ENCODE measurements at regions not wholly inside any gene's neighbourhood (a gene's known extent, or its start where the extent isn't known, plus 50 kb on each side); places are given as distances from the start of the nearest gene placed in this dataset.
A peak's percentile ranks its signal among the peaks of the same experiment; 100 is the strongest.
"Not testable (repeated sequence)": the region's sequence is repeated elsewhere in the genome, so short reads cannot be mapped to it uniquely, and the experiment has no call there.

GRCh38 chr7:113291058-113291457 lies 172.7 kb upstream of the SMIM30 start:
- DNase-seq: no peak

- peak; percentile 47 for DNase-seq
Observed at GRCh38 chr7:113289140-113289740, 170.9 kb upstream of the SMIM30 start.

- no peak for DNase-seq
Observed at GRCh38 chr7:113285411-113285810, 167.1 kb upstream of the SMIM30 start.

- no peak for DNase-seq
Observed at GRCh38 chr7:113283861-113284260, 165.5 kb upstream of the SMIM30 start.

- DNase-seq: peak; percentile 70
Observed at GRCh38 chr7:113282875-113283274, 164.5 kb upstream of the SMIM30 start.

- DNase-seq: no peak
Observed at GRCh38 chr7:113281223-113281622, 162.9 kb upstream of the SMIM30 start.

GRCh38 chr7:113279256-113279655 lies 160.9 kb upstream of the SMIM30 start:
- no peak for DNase-seq

GRCh38 chr7:113270790-113271189 lies 152.4 kb upstream of the SMIM30 start:
- DNase-seq: no peak

GRCh38 chr7:113269592-113269991 lies 151.2 kb upstream of the SMIM30 start:
- not testable (repeated sequence) for DNase-seq

GRCh38 chr7:113268757-113269156 lies 150.4 kb upstream of the SMIM30 start:
- DNase-seq: no peak

- DNase-seq: no peak
Observed at GRCh38 chr7:113267885-113268284, 149.5 kb upstream of the SMIM30 start.

- no peak for DNase-seq
Observed at GRCh38 chr7:113267271-113267670, 148.9 kb upstream of the SMIM30 start.

- DNase-seq: no peak
Observed at GRCh38 chr7:113263749-113264148, 145.4 kb upstream of the SMIM30 start.

- DNase-seq: not testable (repeated sequence)
Observed at GRCh38 chr7:113263215-113263742, 144.9 kb upstream of the SMIM30 start.

GRCh38 chr7:113256883-113257531 lies 138.7 kb upstream of the SMIM30 start:
- no peak for DNase-seq

GRCh38 chr7:113247198-113247597 lies 128.8 kb upstream of the SMIM30 start:
- no peak for DNase-seq

GRCh38 chr7:113246738-113247137 lies 128.4 kb upstream of the SMIM30 start:
- DNase-seq: no peak

GRCh38 chr7:113232885-113233284 lies 114.5 kb upstream of the SMIM30 start:
- no peak for DNase-seq

GRCh38 chr7:113230691-113231090 lies 112.3 kb upstream of the SMIM30 start:
- DNase-seq: no peak

GRCh38 chr7:113217314-113217713 lies 99.0 kb upstream of the SMIM30 start:
- DNase-seq: no peak

GRCh38 chr7:113216038-113216437 lies 97.7 kb upstream of the SMIM30 start:
- DNase-seq: no peak

GRCh38 chr7:113209449-113210203 lies 91.3 kb upstream of the SMIM30 start:
- no peak for DNase-seq

GRCh38 chr7:113207931-113208330 lies 89.6 kb upstream of the SMIM30 start:
- DNase-seq: no peak

- peak; percentile 17 for DNase-seq
Observed at GRCh38 chr7:113207441-113207840, 89.1 kb upstream of the SMIM30 start.

Data from activated CD4-positive, alpha-beta T cell treated with anti-CD3 and anti-CD28 coated beads, Interleukin-10, Interleukin-2, amounts not matched to agents 100 ng/mL and 50 ng/mL, durations not matched to agents 16 hours and 8 hours (primary cell).